Inferior parietal cortex (tissue), 1 donor: ENCODE measurements at regions not wholly inside any gene's neighbourhood (a gene's known extent, or its start where the extent isn't known, plus 50 kb on each side); places are given as distances from the start of the nearest gene placed in this dataset.

Experiments
- DNase-seq: peaks from one replicate; pipeline ENCODE4 v3.0.0-alpha.2; 2016; ENCODE audit errors: extremely low spot score

GRCh38 chr6:44676826-44677433 lies 289.4 kb downstream of the CDC5L start:
- no peak for DNase-seq

GRCh38 chr6:44678252-44678935 lies 290.9 kb downstream of the CDC5L start:
- DNase-seq = no peak

- DNase-seq = no peak
Observed at GRCh38 chr6:44679438-44680201, 292.1 kb downstream of the CDC5L start.

GRCh38 chr6:44680202-44680720 lies 292.8 kb downstream of the CDC5L start:
- DNase-seq = no peak

- no peak for DNase-seq
Observed at GRCh38 chr6:44681761-44682160, 294.3 kb downstream of the CDC5L start.

GRCh38 chr6:44682280-44682679 lies 294.8 kb downstream of the CDC5L start:
- DNase-seq = no peak

- no peak for DNase-seq
Observed at GRCh38 chr6:44682987-44683779, 295.7 kb downstream of the CDC5L start.

- DNase-seq = no peak
Observed at GRCh38 chr6:44685213-44685612, 297.7 kb downstream of the CDC5L start.

GRCh38 chr6:44696099-44696498 lies 308.6 kb downstream of the CDC5L start:
- no peak for DNase-seq

GRCh38 chr6:44696686-44697085 lies 309.2 kb downstream of the CDC5L start:
- no peak for DNase-seq

- no peak for DNase-seq
Observed at GRCh38 chr6:44697327-44697726, 309.8 kb downstream of the CDC5L start.

GRCh38 chr6:44698602-44699001 lies 311.1 kb downstream of the CDC5L start:
- no peak for DNase-seq

- DNase-seq = no peak
Observed at GRCh38 chr6:44699082-44699481, 311.6 kb downstream of the CDC5L start.

- no peak for DNase-seq
Observed at GRCh38 chr6:44699851-44700250, 312.3 kb downstream of the CDC5L start.

GRCh38 chr6:44700422-44700821 lies 312.9 kb downstream of the CDC5L start:
- DNase-seq = no peak

GRCh38 chr6:44701038-44701636 lies 313.6 kb downstream of the CDC5L start:
- no peak for DNase-seq

GRCh38 chr6:44701637-44702101 lies 314.2 kb downstream of the CDC5L start:
- DNase-seq = no peak

GRCh38 chr6:44702292-44702691 lies 314.8 kb downstream of the CDC5L start:
- no peak for DNase-seq

- DNase-seq = no peak
Observed at GRCh38 chr6:44704240-44705150, 317.0 kb downstream of the CDC5L start.

GRCh38 chr6:44705596-44705995 lies 318.1 kb downstream of the CDC5L start:
- DNase-seq = no peak
